ENCODE measurements at regions not wholly inside any gene's neighbourhood (a gene's known extent, or its start where the extent isn't known, plus 50 kb on each side); places are given as distances from the start of the nearest gene placed in this dataset.
"Not testable (repeated sequence)": the region's sequence is repeated elsewhere in the genome, so short reads cannot be mapped to it uniquely, and the experiment has no call there.

- CTCF ChIA-PET = no interaction called here
- no peak for DNase-seq (ENCODE audit: extremely low spot score)
- POLR2A ChIA-PET = no interaction called here
- TF ChIP-seq CTCF (IDR thresholded peaks at IDR 0.05; ENCODE audit: control extremely low read depth, extremely low read depth, low read depth, missing control alignments) = no peak
Observed at GRCh38 chr2:185664384-185664783, 74.2 kb upstream of the FSIP2 start.

DNA sequence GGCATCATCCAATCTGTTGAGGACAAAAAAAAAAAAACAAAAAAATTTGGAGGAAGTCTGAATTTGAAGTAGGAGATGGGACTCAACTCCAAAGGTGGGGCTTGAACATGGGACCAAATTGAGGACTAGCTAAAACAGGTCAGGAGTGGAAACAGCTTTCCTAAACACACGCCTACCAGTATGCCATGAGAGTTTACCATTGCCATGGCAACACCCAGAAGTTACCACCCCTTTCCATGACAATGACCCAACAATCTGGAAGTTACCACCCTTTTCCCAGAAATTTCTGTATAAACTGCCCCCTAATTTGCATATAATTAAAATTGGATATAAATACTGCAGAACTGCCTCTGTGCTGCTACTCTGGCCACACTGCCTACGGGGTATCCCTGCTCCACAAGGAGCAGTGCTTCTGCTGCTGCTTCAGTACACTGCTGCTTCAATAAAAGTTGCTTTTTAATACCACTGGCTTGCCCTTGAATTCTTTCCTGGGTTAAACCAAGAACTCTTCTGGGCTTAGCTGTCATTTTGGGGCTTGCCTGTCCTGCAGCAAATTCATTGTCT is 73.3 kb upstream of the FSIP2 start:
- ChIA-PET CTCF (no interaction called here), POLR2A (no interaction called here)
- DNase-seq (ENCODE audit: extremely low spot score) = no peak
- no peak for TF ChIP-seq CTCF (IDR thresholded peaks at IDR 0.05; ENCODE audit: control extremely low read depth, extremely low read depth, low read depth, missing control alignments)

- TF ChIP-seq CTCF (IDR thresholded peaks at IDR 0.05; ENCODE audit: control extremely low read depth, extremely low read depth, low read depth, missing control alignments) = no peak
- ChIA-PET POLR2A (no interaction called here), CTCF (interaction anchor here (1.4 to 1.8 kb wide), 3 partner anchors 10 to 15 kb away, joined by 3 to 5 read pairs (median 4); no protein-coding TSS in a partner anchor)
- no peak for DNase-seq (ENCODE audit: extremely low spot score)
Observed at GRCh38 chr2:185667452-185667851, 71.2 kb upstream of the FSIP2 start.

DNA sequence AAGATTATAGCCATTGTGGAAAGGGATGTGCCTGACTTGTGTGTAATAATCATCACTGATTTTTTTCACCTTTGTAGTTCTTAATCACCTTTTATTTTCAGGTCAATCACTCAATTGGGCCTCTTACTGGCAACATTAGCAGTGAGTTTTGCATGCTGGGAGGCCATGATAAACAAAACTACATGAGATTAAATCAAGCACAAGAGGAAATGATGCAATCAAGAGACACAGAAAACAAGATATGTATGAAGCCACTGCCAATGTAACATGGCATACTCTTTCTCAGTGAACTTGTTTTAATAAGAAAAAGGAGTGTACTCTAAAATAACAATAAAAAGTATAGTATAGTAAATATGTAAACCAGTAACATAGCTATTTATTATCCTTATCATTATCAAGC is 69.9 kb upstream of the FSIP2 start:
- DNase-seq (ENCODE audit: extremely low spot score) = no peak
- no peak for TF ChIP-seq CTCF (IDR thresholded peaks at IDR 0.05; ENCODE audit: control extremely low read depth, extremely low read depth, low read depth, missing control alignments)
- POLR2A ChIA-PET = no interaction called here
- CTCF ChIA-PET = interaction anchor here (1.0 to 1.1 kb wide), 3 partner anchors 13 to 33 kb away, joined by 3 read pairs; no protein-coding TSS in a partner anchor

DNA sequence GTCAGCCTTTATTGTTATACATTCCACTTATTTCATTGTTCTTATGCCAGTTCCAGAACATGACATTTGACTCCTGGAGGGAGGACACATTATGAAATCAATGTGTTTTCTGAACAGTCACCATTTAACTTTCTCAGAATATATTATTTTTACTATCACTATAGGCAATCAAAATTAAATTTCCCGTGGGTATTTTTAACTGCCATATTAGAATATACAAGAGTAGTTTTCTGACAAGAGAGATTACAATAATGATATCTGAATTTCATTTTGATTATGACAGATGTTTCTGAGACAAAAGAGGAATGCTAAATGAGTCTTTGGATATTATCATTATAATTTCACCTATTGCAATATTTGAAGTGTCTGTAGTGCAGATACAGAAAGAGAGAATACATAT is 64.4 kb upstream of the FSIP2 start:
- POLR2A ChIA-PET = no interaction called here
- no peak for DNase-seq (ENCODE audit: extremely low spot score)
- TF ChIP-seq CTCF (IDR thresholded peaks at IDR 0.05; ENCODE audit: control extremely low read depth, extremely low read depth, low read depth, missing control alignments) = no peak
- CTCF ChIA-PET = no interaction called here

DNA sequence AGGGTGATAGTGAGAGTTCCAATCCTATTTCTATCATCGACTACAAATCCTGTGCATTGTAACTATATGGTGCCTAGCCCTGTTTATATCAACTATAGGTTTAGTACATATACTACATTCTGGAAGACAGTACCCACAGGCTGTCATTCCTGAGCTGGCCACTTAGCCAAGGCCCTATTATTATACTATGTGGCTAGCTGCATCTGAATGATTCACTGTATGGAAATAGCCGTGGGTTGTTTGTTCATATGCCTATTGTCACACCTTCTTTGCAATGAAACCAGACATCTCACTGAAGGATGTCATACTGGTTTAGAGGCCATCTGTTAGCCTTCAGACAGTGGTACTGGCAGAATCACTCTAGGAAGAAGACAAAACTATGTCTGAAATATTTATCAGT is 62.3 kb upstream of the FSIP2 start:
- ChIA-PET CTCF (interaction anchor here (1.0 kb wide), 1 partner anchor 15 kb away, joined by 3 read pairs; no protein-coding TSS in a partner anchor), POLR2A (no interaction called here)
- no peak for DNase-seq (ENCODE audit: extremely low spot score)

GRCh38 chr2:185687001-185687400 is 51.6 kb upstream of the FSIP2 start:
- CTCF ChIA-PET; POLR2A ChIA-PET; DNase-seq (ENCODE audit: extremely low spot score): not testable (repeated sequence)

More for the DNA sequence above, 62.3 kb upstream of the FSIP2 start:
- TF ChIP-seq CTCF (IDR thresholded peaks at IDR 0.05; ENCODE audit: control extremely low read depth, extremely low read depth, low read depth, missing control alignments) = no peak

Measured in GM10248 (cell line).